GM18873 (cell line): ENCODE measurements at regions not wholly inside any gene's neighbourhood (a gene's known extent, or its start where the extent isn't known, plus 50 kb on each side); places are given as distances from the start of the nearest gene placed in this dataset.
"Not testable (repeated sequence)": the region's sequence is repeated elsewhere in the genome, so short reads cannot be mapped to it uniquely, and the experiment has no call there.

Experiments
- ATAC-seq: cut with Tn5 transposase; IDR thresholded peaks from one replicate; pipeline ENCODE4 v1.9.1; 2021; ENCODE audit warnings: mild to moderate bottlenecking, moderate library complexity, moderate number of reproducible peaks; ENCODE audit not compliant: unreplicated experiment, low FRiP score

- no peak for ATAC-seq
Measured at GRCh38 chr13:65746406-65746921, 1483.7 kb downstream of the PCDH9 start.

GRCh38 chr13:65744836-65745235 lies 1485.3 kb downstream of the PCDH9 start:
- ATAC-seq = no peak

- no peak for ATAC-seq
Measured at GRCh38 chr13:65733110-65733509, 1497.0 kb downstream of the PCDH9 start.

GRCh38 chr13:65727070-65727469 lies 1503.1 kb downstream of the PCDH9 start:
- ATAC-seq = no peak

GRCh38 chr13:65725006-65725405 lies 1505.1 kb downstream of the PCDH9 start:
- ATAC-seq = no peak

DNA sequence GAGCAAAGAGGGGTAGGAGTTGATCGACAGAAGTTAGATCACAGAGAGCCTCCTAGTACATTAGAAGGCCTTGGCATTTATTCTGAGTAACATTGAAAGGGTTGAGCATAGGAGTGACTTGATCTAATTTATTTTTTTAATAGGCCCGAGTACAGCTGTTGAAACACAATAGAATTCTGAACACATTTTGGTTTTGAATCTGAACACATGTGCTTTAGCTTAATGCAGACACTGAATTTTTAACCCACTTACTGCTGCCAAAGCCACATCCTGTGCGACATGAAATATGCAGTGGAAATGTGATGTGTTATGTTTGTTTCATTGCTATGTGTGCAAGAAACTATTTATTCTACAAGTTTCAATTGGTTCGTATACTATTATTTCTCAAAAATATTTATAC lies 1505.9 kb downstream of the PCDH9 start:
- no peak for ATAC-seq

DNA sequence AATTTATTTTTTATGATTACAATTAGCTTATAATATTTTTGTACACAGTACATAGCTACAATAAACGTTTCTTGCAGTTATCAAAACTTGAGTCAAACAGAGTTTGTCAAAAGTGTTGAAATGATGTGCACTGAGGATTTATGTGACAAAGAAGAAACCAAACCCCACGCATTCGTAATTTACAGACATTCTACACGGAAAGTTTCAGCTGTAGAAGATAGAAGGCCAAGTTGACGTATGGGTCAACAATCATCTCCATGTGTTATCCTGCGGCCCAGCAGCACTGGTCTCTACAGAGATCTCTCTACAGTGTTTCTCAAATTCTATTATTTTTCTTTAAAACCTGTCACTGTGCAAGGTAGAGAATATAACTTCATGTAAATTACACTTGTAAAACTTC lies 1507.6 kb downstream of the PCDH9 start:
- ATAC-seq = no peak

DNA sequence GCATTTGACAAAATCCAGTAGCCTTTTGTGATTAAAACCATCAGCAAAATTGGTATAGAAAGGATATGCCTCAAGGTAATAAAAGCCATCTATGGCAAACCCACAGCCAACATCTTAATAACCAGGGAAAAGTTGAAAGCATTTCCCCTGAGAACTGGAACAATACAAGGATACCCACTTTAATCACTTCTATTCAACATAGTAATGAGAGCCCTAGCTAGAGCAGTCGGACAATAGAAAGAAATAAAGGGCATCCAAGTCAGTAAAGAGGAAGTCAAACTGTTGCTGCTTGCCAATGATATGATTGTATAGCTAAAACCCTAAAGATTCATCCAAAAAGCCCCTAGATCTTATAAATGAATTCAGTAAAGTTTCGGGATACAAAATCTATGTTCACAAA lies 1510.3 kb downstream of the PCDH9 start:
- ATAC-seq = no peak

DNA sequence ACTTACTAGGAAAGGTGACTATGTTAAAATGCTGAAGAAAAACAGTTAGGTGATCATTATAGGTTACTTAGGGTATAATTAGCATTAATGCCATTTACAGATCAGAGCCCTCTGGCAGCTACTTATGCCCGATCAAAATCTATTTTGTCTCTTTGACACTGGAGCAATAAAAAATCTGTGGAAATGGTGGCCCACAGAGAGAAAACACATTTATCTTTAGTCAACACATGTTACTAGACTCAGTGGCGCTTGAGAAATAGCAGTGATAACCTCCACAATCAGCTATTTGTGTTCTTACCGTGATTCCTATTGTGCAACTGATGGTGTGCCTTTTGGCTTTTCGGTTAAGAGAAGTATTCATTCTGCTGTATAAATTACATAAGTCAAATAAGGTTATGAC lies 1519.6 kb downstream of the PCDH9 start:
- ATAC-seq = no peak

DNA sequence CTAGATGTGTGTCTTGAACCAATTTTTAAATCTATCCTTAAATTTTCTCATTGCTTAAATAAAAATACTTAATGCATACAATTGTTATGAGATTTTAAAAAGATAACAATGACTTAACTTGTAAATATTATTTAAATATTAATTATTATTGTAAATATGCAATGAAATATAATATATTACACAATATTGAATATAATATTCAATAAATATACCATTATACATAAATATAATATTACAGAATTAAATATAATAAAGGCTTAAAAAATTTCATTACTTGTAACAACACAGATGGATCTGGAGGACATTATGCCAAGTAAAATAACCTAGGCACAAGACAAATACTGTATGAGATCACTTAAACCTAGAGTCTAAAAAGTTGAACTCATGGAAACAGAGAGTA lies 1532.3 kb downstream of the PCDH9 start:
- no peak for ATAC-seq

GRCh38 chr13:65679240-65679639 lies 1550.9 kb downstream of the PCDH9 start:
- ATAC-seq = no peak

DNA sequence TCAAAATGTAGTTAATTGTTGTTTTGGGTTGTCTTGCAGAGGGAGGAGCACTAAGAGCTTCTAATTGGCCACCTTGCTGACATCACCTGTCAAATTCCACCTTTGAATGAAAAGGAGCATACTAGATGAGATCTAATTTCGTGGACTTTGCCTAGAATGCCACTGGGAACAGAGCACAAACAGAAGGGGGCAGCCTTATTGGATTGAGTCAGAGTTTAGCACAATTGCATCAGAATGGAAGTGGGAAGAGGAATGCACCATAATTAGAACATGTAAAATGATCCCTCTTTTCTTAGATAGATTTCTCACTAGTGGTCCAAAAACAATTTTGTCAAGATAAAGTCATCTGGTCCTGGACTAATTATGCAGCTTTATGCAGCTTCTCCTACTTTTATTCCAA lies 1552.2 kb downstream of the PCDH9 start:
- ATAC-seq = no peak

DNA sequence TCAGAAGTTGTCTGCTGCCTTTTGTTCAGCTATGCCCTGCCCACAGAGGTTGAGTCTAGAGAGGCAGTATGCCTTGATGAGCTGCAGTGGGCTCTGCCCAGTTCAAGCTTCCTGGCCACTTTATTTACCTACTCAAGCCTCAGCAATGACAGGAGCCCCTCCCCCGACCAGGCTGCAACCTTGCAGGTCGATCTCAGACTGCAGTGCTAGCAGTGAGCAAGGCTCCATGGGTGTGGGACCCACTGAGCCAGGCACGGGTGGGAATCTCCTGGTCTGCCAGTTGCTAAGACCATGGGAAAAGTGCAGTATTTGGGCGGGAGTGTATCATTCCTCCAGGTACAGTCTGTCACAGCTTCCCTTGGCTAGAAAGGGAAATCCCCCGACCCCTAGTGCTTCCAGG lies 1554.8 kb downstream of the PCDH9 start:
- ATAC-seq = not testable (repeated sequence)

- no peak for ATAC-seq
Measured at GRCh38 chr13:65670014-65670625, 1560.0 kb downstream of the PCDH9 start.

GRCh38 chr13:65660731-65661130 lies 1569.4 kb downstream of the PCDH9 start:
- no peak for ATAC-seq

GRCh38 chr13:65656740-65657329 lies 1573.3 kb downstream of the PCDH9 start:
- ATAC-seq = no peak

GRCh38 chr13:65653613-65654012 lies 1576.5 kb downstream of the PCDH9 start:
- ATAC-seq = no peak

DNA sequence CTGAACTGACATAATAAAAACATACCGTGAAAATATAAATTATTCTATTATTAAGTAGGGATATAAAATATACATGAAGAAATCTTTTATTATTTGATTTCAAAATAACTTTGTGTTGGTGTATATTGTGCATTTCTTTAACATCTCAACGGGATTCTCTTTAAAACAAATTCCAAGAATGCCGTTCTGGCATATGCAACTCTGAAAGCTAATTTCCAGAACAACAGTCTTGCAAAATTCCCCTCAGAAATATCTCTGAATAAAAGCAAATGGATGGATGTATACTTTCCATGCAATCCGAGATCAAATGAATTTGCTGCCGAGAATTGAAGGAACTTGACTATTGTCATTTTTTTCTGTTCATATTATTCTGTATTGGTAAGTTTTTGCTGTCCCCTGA lies 1579.8 kb downstream of the PCDH9 start:
- no peak for ATAC-seq

GRCh38 chr13:65642996-65643395 lies 1587.1 kb downstream of the PCDH9 start:
- ATAC-seq = no peak

DNA sequence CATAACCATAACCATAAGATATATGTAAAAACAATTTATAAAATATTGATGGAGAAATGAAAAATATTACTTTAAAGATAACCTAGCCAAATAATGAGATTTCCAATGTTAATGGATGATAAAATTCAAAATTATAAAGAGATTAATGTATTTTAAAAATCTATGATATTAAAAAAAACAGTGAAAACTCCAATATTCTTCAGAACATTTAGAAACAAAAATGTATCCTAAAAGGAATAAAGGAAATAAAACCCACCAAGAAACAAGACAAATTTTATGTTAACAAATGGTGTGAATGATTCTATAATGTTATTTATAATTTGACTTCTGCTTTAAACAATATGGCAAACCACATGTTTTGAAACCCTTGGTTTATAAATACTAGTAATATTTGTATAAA lies 1587.8 kb downstream of the PCDH9 start:
- no peak for ATAC-seq

GRCh38 chr13:65638572-65639168 lies 1591.5 kb downstream of the PCDH9 start:
- ATAC-seq = no peak

DNA sequence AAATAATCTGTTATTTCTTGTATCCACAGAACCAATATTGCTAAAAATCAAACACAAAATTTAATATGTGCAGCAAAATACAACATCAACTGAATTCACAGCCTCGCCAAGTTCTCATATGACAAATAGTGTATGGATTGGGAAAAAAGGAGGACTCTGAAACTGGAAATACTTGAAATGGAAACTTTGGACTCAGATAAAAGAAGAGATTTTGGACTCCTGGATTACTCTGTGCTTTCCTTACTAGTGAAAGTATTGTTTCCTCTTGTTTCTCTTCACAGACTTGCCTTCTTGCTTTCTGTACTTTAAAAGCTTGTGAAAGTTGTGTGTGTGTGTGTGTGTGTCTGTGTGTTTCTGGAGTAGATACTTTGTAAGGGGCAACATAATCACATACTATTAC lies 1596.3 kb downstream of the PCDH9 start:
- no peak for ATAC-seq
